H1 (cell line): ENCODE measurements at regions not wholly inside any gene's neighbourhood (a gene's known extent, or its start where the extent isn't known, plus 50 kb on each side); places are given as distances from the start of the nearest gene placed in this dataset.

Source experiments
- CTCF ChIP-seq, 3 experiments: IDR thresholded peaks; 1 replicate in 2 of 3; 2 replicates in 1 of 3; pipeline versions ENCODE4 v1.5.1 to v1.6.1; 2011; ENCODE audit warnings: low read length in 3 of 3, mild to moderate bottlenecking in 3 of 3, inconsistent platforms in 2 of 3, low read depth in 1 of 3, moderate library complexity in 1 of 3; ENCODE audit not compliant: insufficient read depth in 1 of 3; ENCODE audit errors: control extremely low read depth in 1 of 3
- TAF1 ChIP-seq: IDR thresholded peaks from 2 replicates; pipeline ENCODE4 v1.6.1; 2011; ENCODE audit warnings: mild to moderate bottlenecking, low read depth, low read length

GRCh38 chr4:123819362-123820035 is 422.9 kb downstream of the SPRY1 start (continued):
- no peak for TF ChIP-seq CTCF (IDR thresholded peaks at IDR 0.05; ENCODE audit: control extremely low read depth in 1 of 3, insufficient read depth in 1 of 3, low read depth in 1 of 3, low read length in 3 of 3)
- TF ChIP-seq TAF1: no peak
